HG03045 (cell line): ENCODE measurements at regions not wholly inside any gene's neighbourhood (a gene's known extent, or its start where the extent isn't known, plus 50 kb on each side); places are given as distances from the start of the nearest gene placed in this dataset.

Source experiments
- ATAC-seq: cut with Tn5 transposase; IDR thresholded peaks from one replicate; pipeline ENCODE4 v1.9.1; 2021; ENCODE audit warnings: mild to moderate bottlenecking, moderate library complexity; ENCODE audit not compliant: unreplicated experiment

- ATAC-seq = no peak
Measured at GRCh38 chr3:25071846-25072245, 356.2 kb upstream of the RARB start.

GRCh38 chr3:25073423-25073822, 354.6 kb upstream of the RARB start:
- no peak for ATAC-seq

- no peak for ATAC-seq
Measured at GRCh38 chr3:25074149-25074548, 353.9 kb upstream of the RARB start.

- ATAC-seq = no peak
Measured at GRCh38 chr3:25080461-25080860, 347.6 kb upstream of the RARB start.

- ATAC-seq = no peak
Measured at GRCh38 chr3:25084016-25084415, 344.0 kb upstream of the RARB start.

GRCh38 chr3:25086721-25087120, 341.3 kb upstream of the RARB start:
- no peak for ATAC-seq

- no peak for ATAC-seq
Measured at GRCh38 chr3:25088284-25088683, 339.8 kb upstream of the RARB start.

- ATAC-seq = no peak
Measured at GRCh38 chr3:25090698-25091453, 337.2 kb upstream of the RARB start.

GRCh38 chr3:25091934-25092333, 336.1 kb upstream of the RARB start:
- ATAC-seq = no peak

GRCh38 chr3:25094932-25095685, 333.0 kb upstream of the RARB start:
- ATAC-seq = no peak

GRCh38 chr3:25096536-25096935, 331.5 kb upstream of the RARB start:
- ATAC-seq = no peak

- ATAC-seq = no peak
Measured at GRCh38 chr3:25097023-25097422, 331.0 kb upstream of the RARB start.

- no peak for ATAC-seq
Measured at GRCh38 chr3:25099666-25100065, 328.4 kb upstream of the RARB start.

- ATAC-seq = no peak
Measured at GRCh38 chr3:25103391-25103790, 324.7 kb upstream of the RARB start.

- no peak for ATAC-seq
Measured at GRCh38 chr3:25107918-25108617, 320.0 kb upstream of the RARB start.

GRCh38 chr3:25110642-25111041, 317.4 kb upstream of the RARB start:
- ATAC-seq = no peak

GRCh38 chr3:25113891-25114290, 314.2 kb upstream of the RARB start:
- ATAC-seq = no peak

GRCh38 chr3:25114532-25114931, 313.5 kb upstream of the RARB start:
- ATAC-seq = no peak

GRCh38 chr3:25117005-25117593, 311.0 kb upstream of the RARB start:
- ATAC-seq = no peak

GRCh38 chr3:25119682-25120081, 308.4 kb upstream of the RARB start:
- ATAC-seq = no peak

- ATAC-seq = no peak
Measured at GRCh38 chr3:25120665-25121064, 307.4 kb upstream of the RARB start.
